Astrocyte of the spinal cord (primary cell): ENCODE measurements at regions not wholly inside any gene's neighbourhood (a gene's known extent, or its start where the extent isn't known, plus 50 kb on each side); places are given as distances from the start of the nearest gene placed in this dataset.

ENCODE experiments used
- DNase-seq: peaks from one replicate; pipeline ENCODE4 v3.0.0; 2011; ENCODE audit warnings: low read depth, low spot score
- H3K4me3 ChIP-seq: 2 replicates; pipeline ENCODE4 v1.5.1; 2011; ENCODE audit warnings: low read depth, mild to moderate bottlenecking, low read length, moderate library complexity
- CTCF ChIP-seq: IDR thresholded peaks from 2 replicates; pipeline ENCODE4 v1.5.1; 2012; ENCODE audit warnings: low read depth, mild to moderate bottlenecking, low read length, inconsistent platforms
- in situ Hi-C: cut with HindIII; loops from 2 replicates; pipeline ENCODE4 v1.10.0; 2017; ENCODE audit warnings: low sequenced_read_pairs

GRCh38 chr10:93204494-93205485 is 131.1 kb downstream of the CYP26A1 start:
- no peak for DNase-seq
- no peak for TF ChIP-seq CTCF
- in situ Hi-C loops, result no loop called here
- H3K4me3 ChIP-seq, result no peak overlapping the region

GRCh38 chr10:93206652-93207051 is 133.0 kb downstream of the CYP26A1 start:
- TF ChIP-seq CTCF, result no peak

GRCh38 chr10:93208717-93209464 is 135.2 kb downstream of the CYP26A1 start:
- H3K4me3 ChIP-seq, result no peak overlapping the region
- in situ Hi-C loops, result no loop called here
- peak; percentile 9 for DNase-seq
- TF ChIP-seq CTCF, result no peak

More at GRCh38 chr10:93206652-93207051, 133.0 kb downstream of the CYP26A1 start:
- in situ Hi-C loops, result no loop called here
- H3K4me3 ChIP-seq, result no peak overlapping the region
- no peak for DNase-seq

GRCh38 chr10:93211991-93212390 is 138.3 kb downstream of the CYP26A1 start:
- no peak for DNase-seq
- no peak for TF ChIP-seq CTCF
- in situ Hi-C loops, result no loop called here
- no peak overlapping the region for H3K4me3 ChIP-seq

GRCh38 chr10:93215312-93215711 is 141.6 kb downstream of the CYP26A1 start:
- TF ChIP-seq CTCF, result no peak
- no peak for DNase-seq
- H3K4me3 ChIP-seq, result no peak overlapping the region
- in situ Hi-C loops, result no loop called here

GRCh38 chr10:93216341-93216985 is 142.8 kb downstream of the CYP26A1 start:
- H3K4me3 ChIP-seq, result no peak overlapping the region
- in situ Hi-C loops, result no loop called here
- DNase-seq, result no peak
- no peak for TF ChIP-seq CTCF
